HG03064 (cell line): ENCODE measurements at regions not wholly inside any gene's neighbourhood (a gene's known extent, or its start where the extent isn't known, plus 50 kb on each side); places are given as distances from the start of the nearest gene placed in this dataset.

Source experiments
- ATAC-seq: cut with Tn5 transposase; IDR thresholded peaks from one replicate; pipeline ENCODE4 v1.9.1; 2021; ENCODE audit warnings: low read depth; ENCODE audit not compliant: unreplicated experiment

GRCh38 chr3:111012388-111013248, 59.0 kb upstream of the NECTIN3 start:
- no peak for ATAC-seq
